ENCODE measurements at regions not wholly inside any gene's neighbourhood (a gene's known extent, or its start where the extent isn't known, plus 50 kb on each side); places are given as distances from the start of the nearest gene placed in this dataset.

- H3K4me3 ChIP-seq: no peak overlapping the region
- ChIA-PET CTCF (no interaction called here), POLR2A (no interaction called here), RAD21 (ENCODE audit: unreplicated experiment) (no interaction called here), SMC1A (ENCODE audit: uncharacterized antibody, unreplicated experiment) (no interaction called here)
- TF ChIP-seq POU2F2 (IDR thresholded peaks at IDR 0.05; ENCODE audit: borderline replicate concordance, low read depth, low read length): no peak
- H3K4me1 ChIP-seq (ENCODE audit: control insufficient read depth, insufficient read depth, low read length): no peaks in the 10 kb centered on the region
- H2AFZ ChIP-seq (ENCODE audit: control insufficient read depth, low read depth, low read length): no peak overlapping the region
- no peak for DNase-seq (ENCODE audit: low read depth, low spot score)
- ATAC-seq: no peak
- no peaks in the 10 kb centered on the region for H4K20me1 ChIP-seq (ENCODE audit: control insufficient read depth, insufficient read depth)
- intact Hi-C loops (cut with micrococcal nuclease; ENCODE audit: unreplicated experiment) (no loop called here), in situ Hi-C loops (cut with MboI) (no loop called here)
- no peaks in the 10 kb centered on the region for H3K27me3 ChIP-seq (replicated peaks in 1 of 2; ENCODE audit: control insufficient read depth in 2 of 2, insufficient read depth in 2 of 2, low read length in 1 of 2)
- no peaks in the 10 kb centered on the region for H3K36me3 ChIP-seq (ENCODE audit: control insufficient read depth in 2 of 2, insufficient read depth in 2 of 2, low read length in 1 of 2)
- no peaks in the 10 kb centered on the region for H3K79me2 ChIP-seq (ENCODE audit: control insufficient read depth, insufficient read depth, low read length)
- no peaks in the 10 kb centered on the region for H3K9me3 ChIP-seq (replicated peaks; ENCODE audit: control insufficient read depth, insufficient read depth, low read length)
- 30% methylated on average over 4 of the region's 4 CpGs for WGBS (ENCODE audit: insufficient coverage, insufficient replicate concordance, low lambda C conversion rate, missing lambda C conversion rate)
- no peak overlapping the region for H3K4me2 ChIP-seq (ENCODE audit: control insufficient read depth, insufficient read depth)
- H3K27ac ChIP-seq (ENCODE audit: control insufficient read depth, insufficient read depth): no peak overlapping the region
- FAIRE-seq: no peak
- H3K9ac ChIP-seq (ENCODE audit: control insufficient read depth, insufficient read depth, low read length): no peak overlapping the region
- no TSS peak for BruUV-seq (replicated peaks)
These were observed 608.6 kb upstream of the KIRREL3 start for GRCh38 chr11:127609025-127609773.

- no peak for ATAC-seq
- Histone ChIP-seq H3K9me3 (replicated peaks; ENCODE audit: control insufficient read depth, insufficient read depth, low read length) (no peaks in the 10 kb centered on the region), H3K4me2 (ENCODE audit: control insufficient read depth, insufficient read depth) (no peak overlapping the region), H3K27me3 (replicated peaks in 1 of 2; ENCODE audit: control insufficient read depth in 2 of 2, insufficient read depth in 2 of 2, low read length in 1 of 2) (no peaks in the 10 kb centered on the region), H3K9ac (ENCODE audit: control insufficient read depth, insufficient read depth, low read length) (no peak overlapping the region), H3K4me1 (ENCODE audit: control insufficient read depth, insufficient read depth, low read length) (no peaks in the 10 kb centered on the region), H4K20me1 (ENCODE audit: control insufficient read depth, insufficient read depth) (no peaks in the 10 kb centered on the region), H3K27ac (ENCODE audit: control insufficient read depth, insufficient read depth) (no peak overlapping the region), H2AFZ (ENCODE audit: control insufficient read depth, low read depth, low read length) (no peak overlapping the region), H3K36me3 (ENCODE audit: control insufficient read depth in 2 of 2, insufficient read depth in 2 of 2, low read length in 1 of 2) (no peaks in the 10 kb centered on the region), H3K79me2 (ENCODE audit: control insufficient read depth, insufficient read depth, low read length) (no peaks in the 10 kb centered on the region), H3K4me3 (no peak overlapping the region)
- ChIA-PET POLR2A (no interaction called here), RAD21 (ENCODE audit: unreplicated experiment) (no interaction called here), SMC1A (ENCODE audit: uncharacterized antibody, unreplicated experiment) (interaction anchor here (1.3 kb wide), 1 partner anchor 11 kb away, joined by 3 read pairs; no protein-coding TSS in a partner anchor), CTCF (no interaction called here)
- FAIRE-seq: no peak
- in situ Hi-C loops (cut with MboI): no loop called here
- intact Hi-C loops (cut with micrococcal nuclease; ENCODE audit: unreplicated experiment): no loop called here
- no TSS peak for BruUV-seq (replicated peaks)
- TF ChIP-seq TBL1XR1 (IDR thresholded peaks at IDR 0.05; ENCODE audit: low read depth, low read length): no peak
- no peak for TF ChIP-seq BMI1 (IDR thresholded peaks at IDR 0.05; ENCODE audit: borderline replicate concordance)
- no peak for TF ChIP-seq LARP7 (IDR thresholded peaks at IDR 0.05)
- TF ChIP-seq EZH2 (IDR thresholded peaks at IDR 0.05; ENCODE audit: borderline replicate concordance, control insufficient read depth, low read depth, low read length): no peak
- TF ChIP-seq ZSCAN29 (IDR thresholded peaks at IDR 0.05): no peak
- TF ChIP-seq, protein P1, sequence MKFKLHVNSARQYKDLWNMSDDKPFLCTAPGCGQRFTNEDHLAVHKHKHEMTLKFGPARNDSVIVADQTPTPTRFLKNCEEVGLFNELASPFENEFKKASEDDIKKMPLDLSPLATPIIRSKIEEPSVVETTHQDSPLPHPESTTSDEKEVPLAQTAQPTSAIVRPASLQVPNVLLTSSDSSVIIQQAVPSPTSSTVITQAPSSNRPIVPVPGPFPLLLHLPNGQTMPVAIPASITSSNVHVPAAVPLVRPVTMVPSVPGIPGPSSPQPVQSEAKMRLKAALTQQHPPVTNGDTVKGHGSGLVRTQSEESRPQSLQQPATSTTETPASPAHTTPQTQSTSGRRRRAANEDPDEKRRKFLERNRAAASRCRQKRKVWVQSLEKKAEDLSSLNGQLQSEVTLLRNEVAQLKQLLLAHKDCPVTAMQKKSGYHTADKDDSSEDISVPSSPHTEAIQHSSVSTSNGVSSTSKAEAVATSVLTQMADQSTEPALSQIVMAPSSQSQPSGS (IDR thresholded peaks at IDR 0.05; ENCODE audit: low read length): no peak
- TF ChIP-seq BACH1 (IDR thresholded peaks at IDR 0.05; ENCODE audit: borderline replicate concordance): no peak
- no peak for TF ChIP-seq POLR2AphosphoS2 (IDR thresholded peaks at IDR 0.05; ENCODE audit: low read depth, low read length)
- TF ChIP-seq NFXL1 (IDR thresholded peaks at IDR 0.05; ENCODE audit: borderline replicate concordance): no peak
- no peak for DNase-seq (ENCODE audit: low read depth, low spot score)
- WGBS (ENCODE audit: insufficient coverage, insufficient replicate concordance, low lambda C conversion rate, missing lambda C conversion rate): 50% methylated on average over 9 of the region's 9 CpGs
These were observed 607.0 kb upstream of the KIRREL3 start for GRCh38 chr11:127607487-127608085.

All from GM12878 (cell line).